ENCODE measurements at regions not wholly inside any gene's neighbourhood (a gene's known extent, or its start where the extent isn't known, plus 50 kb on each side); places are given as distances from the start of the nearest gene placed in this dataset.

DNA sequence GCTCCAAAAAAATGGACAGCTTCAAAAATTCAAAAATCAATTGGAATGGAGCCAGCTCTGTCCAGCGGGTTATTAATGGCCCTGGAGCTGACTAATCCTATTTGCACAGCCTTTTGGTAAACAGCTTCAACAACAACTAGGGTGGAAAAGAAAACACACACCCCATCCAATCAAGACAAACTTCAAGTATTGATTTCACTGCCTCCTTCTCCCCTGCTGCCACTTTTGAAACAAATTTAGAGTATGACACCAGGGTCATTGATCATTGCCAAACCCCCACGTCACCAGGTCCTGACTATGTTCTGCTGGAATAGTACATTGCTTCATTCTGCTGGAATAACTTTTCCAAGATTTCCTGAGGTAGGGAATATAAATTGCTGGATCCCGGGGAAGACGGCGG lies 56.8 kb upstream of the GTF3A start:
- Histone ChIP-seq H3K9me2 (ENCODE audit: insufficient read depth) (no peaks in the 10 kb centered on the region), H3K27ac (ENCODE audit: low read depth) (no peak overlapping the region), H3K4me3 (no peak overlapping the region), H3K4me2 (no peak overlapping the region), H2AFZ (no peak overlapping the region), H4K20me1 (replicated peaks; ENCODE audit: insufficient read depth) (no peaks in the 10 kb centered on the region), H3K27me3 (ENCODE audit: insufficient read depth) (0 out of 2 replicates have a peak, but pooled peaks cover 4% of the 10 kb centered on the region), H3K36me3 (ENCODE audit: insufficient read depth) (no peaks in the 10 kb centered on the region), H3F3A (replicated peaks; ENCODE audit: low read depth) (no peaks in the 10 kb centered on the region), H3K4me1 (ENCODE audit: insufficient read depth) (no peaks in the 10 kb centered on the region), H3K79me2 (replicated peaks; ENCODE audit: insufficient read depth) (no peaks in the 10 kb centered on the region)
- H3K27me3 Mint-ChIP-seq (ENCODE audit: insufficient read depth, low read depth, poor library complexity) = peaks cover 2% of the 10 kb centered on the region
- peaks cover 16% of the 10 kb centered on the region for H3K4me1 Mint-ChIP-seq
- H3K27ac Mint-ChIP-seq = no peak overlapping the region
- no peak overlapping the region for H3K4me3 Mint-ChIP-seq
- no peaks in the 10 kb centered on the region for H3K36me3 Mint-ChIP-seq (ENCODE audit: low read depth)
- ATAC-seq = no peak
- TF ChIP-seq CREB1 (CRISPR knock-in tag; IDR thresholded peaks at IDR 0.05; ENCODE audit: low read depth) (no peak), ZNF114 (CRISPR knock-in tag; IDR thresholded peaks at IDR 0.05) (no peak), EZH2phosphoT487 (IDR thresholded peaks at IDR 0.05; ENCODE audit: unreplicated experiment) (no peak), EZH2 (IDR thresholded peaks at IDR 0.05; ENCODE audit: low read depth, unreplicated experiment) (no peak), JUNB (IDR thresholded peaks at IDR 0.05; ENCODE audit: unreplicated experiment) (no peak), ZNF331 (CRISPR knock-in tag; IDR thresholded peaks at IDR 0.05; ENCODE audit: low read depth) (no peak), STAT1 (IDR thresholded peaks at IDR 0.05; ENCODE audit: unreplicated experiment) (no peak)
- TF ChIP-seq, protein P1, sequence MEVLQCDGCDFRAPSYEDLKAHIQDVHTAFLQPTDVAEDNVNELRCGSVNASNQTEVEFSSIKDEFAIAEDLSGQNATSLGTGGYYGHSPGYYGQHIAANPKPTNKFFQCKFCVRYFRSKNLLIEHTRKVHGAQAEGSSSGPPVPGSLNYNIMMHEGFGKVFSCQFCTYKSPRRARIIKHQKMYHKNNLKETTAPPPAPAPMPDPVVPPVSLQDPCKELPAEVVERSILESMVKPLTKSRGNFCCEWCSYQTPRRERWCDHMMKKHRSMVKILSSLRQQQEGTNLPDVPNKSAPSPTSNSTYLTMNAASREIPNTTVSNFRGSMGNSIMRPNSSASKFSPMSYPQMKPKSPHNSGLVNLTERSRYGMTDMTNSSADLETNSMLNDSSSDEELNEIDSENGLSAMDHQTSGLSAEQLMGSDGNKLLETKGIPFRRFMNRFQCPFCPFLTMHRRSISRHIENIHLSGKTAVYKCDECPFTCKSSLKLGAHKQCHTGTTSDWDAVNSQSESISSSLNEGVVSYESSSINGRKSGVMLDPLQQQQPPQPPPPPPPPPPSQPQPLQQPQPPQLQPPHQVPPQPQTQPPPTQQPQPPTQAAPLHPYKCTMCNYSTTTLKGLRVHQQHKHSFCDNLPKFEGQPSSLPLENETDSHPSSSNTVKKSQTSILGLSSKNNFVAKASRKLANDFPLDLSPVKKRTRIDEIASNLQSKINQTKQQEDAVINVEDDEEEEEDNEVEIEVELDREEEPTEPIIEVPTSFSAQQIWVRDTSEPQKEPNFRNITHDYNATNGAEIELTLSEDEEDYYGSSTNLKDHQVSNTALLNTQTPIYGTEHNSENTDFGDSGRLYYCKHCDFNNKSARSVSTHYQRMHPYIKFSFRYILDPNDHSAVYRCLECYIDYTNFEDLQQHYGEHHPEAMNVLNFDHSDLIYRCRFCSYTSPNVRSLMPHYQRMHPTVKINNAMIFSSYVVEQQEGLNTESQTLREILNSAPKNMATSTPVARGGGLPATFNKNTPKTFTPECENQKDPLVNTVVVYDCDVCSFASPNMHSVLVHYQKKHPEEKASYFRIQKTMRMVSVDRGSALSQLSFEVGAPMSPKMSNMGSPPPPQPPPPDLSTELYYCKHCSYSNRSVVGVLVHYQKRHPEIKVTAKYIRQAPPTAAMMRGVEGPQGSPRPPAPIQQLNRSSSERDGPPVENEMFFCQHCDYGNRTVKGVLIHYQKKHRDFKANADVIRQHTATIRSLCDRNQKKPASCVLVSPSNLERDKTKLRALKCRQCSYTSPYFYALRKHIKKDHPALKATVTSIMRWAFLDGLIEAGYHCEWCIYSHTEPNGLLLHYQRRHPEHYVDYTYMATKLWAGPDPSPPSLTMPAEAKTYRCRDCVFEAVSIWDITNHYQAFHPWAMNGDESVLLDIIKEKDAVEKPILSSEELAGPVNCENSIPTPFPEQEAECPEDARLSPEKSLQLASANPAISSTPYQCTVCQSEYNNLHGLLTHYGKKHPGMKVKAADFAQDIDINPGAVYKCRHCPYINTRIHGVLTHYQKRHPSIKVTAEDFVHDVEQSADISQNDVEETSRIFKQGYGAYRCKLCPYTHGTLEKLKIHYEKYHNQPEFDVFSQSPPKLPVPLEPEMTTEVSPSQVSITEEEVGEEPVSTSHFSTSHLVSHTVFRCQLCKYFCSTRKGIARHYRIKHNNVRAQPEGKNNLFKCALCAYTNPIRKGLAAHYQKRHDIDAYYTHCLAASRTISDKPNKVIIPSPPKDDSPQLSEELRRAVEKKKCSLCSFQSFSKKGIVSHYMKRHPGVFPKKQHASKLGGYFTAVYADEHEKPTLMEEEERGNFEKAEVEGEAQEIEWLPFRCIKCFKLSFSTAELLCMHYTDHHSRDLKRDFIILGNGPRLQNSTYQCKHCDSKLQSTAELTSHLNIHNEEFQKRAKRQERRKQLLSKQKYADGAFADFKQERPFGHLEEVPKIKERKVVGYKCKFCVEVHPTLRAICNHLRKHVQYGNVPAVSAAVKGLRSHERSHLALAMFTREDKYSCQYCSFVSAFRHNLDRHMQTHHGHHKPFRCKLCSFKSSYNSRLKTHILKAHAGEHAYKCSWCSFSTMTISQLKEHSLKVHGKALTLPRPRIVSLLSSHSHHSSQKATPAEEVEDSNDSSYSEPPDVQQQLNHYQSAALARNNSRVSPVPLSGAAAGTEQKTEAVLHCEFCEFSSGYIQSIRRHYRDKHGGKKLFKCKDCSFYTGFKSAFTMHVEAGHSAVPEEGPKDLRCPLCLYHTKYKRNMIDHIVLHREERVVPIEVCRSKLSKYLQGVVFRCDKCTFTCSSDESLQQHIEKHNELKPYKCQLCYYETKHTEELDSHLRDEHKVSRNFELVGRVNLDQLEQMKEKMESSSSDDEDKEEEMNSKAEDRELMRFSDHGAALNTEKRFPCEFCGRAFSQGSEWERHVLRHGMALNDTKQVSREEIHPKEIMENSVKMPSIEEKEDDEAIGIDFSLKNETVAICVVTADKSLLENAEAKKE (CRISPR knock-in tag; IDR thresholded peaks at IDR 0.05) = no peak
- TF ChIP-seq, protein P2, sequence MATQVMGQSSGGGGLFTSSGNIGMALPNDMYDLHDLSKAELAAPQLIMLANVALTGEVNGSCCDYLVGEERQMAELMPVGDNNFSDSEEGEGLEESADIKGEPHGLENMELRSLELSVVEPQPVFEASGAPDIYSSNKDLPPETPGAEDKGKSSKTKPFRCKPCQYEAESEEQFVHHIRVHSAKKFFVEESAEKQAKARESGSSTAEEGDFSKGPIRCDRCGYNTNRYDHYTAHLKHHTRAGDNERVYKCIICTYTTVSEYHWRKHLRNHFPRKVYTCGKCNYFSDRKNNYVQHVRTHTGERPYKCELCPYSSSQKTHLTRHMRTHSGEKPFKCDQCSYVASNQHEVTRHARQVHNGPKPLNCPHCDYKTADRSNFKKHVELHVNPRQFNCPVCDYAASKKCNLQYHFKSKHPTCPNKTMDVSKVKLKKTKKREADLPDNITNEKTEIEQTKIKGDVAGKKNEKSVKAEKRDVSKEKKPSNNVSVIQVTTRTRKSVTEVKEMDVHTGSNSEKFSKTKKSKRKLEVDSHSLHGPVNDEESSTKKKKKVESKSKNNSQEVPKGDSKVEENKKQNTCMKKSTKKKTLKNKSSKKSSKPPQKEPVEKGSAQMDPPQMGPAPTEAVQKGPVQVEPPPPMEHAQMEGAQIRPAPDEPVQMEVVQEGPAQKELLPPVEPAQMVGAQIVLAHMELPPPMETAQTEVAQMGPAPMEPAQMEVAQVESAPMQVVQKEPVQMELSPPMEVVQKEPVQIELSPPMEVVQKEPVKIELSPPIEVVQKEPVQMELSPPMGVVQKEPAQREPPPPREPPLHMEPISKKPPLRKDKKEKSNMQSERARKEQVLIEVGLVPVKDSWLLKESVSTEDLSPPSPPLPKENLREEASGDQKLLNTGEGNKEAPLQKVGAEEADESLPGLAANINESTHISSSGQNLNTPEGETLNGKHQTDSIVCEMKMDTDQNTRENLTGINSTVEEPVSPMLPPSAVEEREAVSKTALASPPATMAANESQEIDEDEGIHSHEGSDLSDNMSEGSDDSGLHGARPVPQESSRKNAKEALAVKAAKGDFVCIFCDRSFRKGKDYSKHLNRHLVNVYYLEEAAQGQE (IDR thresholded peaks at IDR 0.05; ENCODE audit: unreplicated experiment) = no peak
- H3K9me3 Mint-ChIP-seq = peaks cover 2% of the 10 kb centered on the region; the same call in 2 of the 3 replicates
- DNase-seq (ENCODE audit: low spot score) = no peak

Measured in GM23338 (cell line).